ENCODE measurements at regions not wholly inside any gene's neighbourhood (a gene's known extent, or its start where the extent isn't known, plus 50 kb on each side); places are given as distances from the start of the nearest gene placed in this dataset.

GRCh38 chr6:126419901-126420300, 80.0 kb downstream of the CENPW start:
- no peak overlapping the region for H3K27ac ChIP-seq
- H3K4me3 ChIP-seq: no peak overlapping the region

- H3K27ac ChIP-seq: no peak overlapping the region
- no peak overlapping the region for H3K4me3 ChIP-seq
Observed at GRCh38 chr6:126422912-126423311, 83.0 kb downstream of the CENPW start.

- no peak overlapping the region for H3K27ac ChIP-seq
Observed at GRCh38 chr6:126427713-126428112, 87.8 kb downstream of the CENPW start.

GRCh38 chr6:126429866-126430265, 90.0 kb downstream of the CENPW start:
- no peak overlapping the region for H3K27ac ChIP-seq
- no peak overlapping the region for H3K4me3 ChIP-seq

More at GRCh38 chr6:126427713-126428112, 87.8 kb downstream of the CENPW start:
- H3K4me3 ChIP-seq: no peak overlapping the region

GRCh38 chr6:126432564-126432963, 92.6 kb downstream of the CENPW start:
- Histone ChIP-seq H3K4me3 (no peak overlapping the region), H3K27ac (no peak overlapping the region)

- Histone ChIP-seq H3K4me3 (no peak overlapping the region), H3K27ac (no peak overlapping the region)
Observed at GRCh38 chr6:126433927-126434326, 94.0 kb downstream of the CENPW start.

GRCh38 chr6:126437205-126437604, 97.3 kb downstream of the CENPW start:
- Histone ChIP-seq H3K27ac (no peak overlapping the region), H3K4me3 (no peak overlapping the region)

- Histone ChIP-seq H3K4me3 (no peak overlapping the region), H3K27ac (no peak overlapping the region)
Observed at GRCh38 chr6:126439040-126439439, 99.1 kb downstream of the CENPW start.

GRCh38 chr6:126440923-126441322, 101.0 kb downstream of the CENPW start:
- H3K27ac ChIP-seq: no peak overlapping the region
- H3K4me3 ChIP-seq: no peak overlapping the region

GRCh38 chr6:126444659-126445273, 104.9 kb downstream of the CENPW start:
- no peak overlapping the region for H3K27ac ChIP-seq

GRCh38 chr6:126446248-126446647, 106.3 kb downstream of the CENPW start:
- Histone ChIP-seq H3K4me3 (no peak overlapping the region), H3K27ac (no peak overlapping the region)

More at GRCh38 chr6:126444659-126445273, 104.9 kb downstream of the CENPW start:
- H3K4me3 ChIP-seq: no peak overlapping the region

- H3K4me3 ChIP-seq: no peak overlapping the region
- no peak overlapping the region for H3K27ac ChIP-seq
Observed at GRCh38 chr6:126447367-126447766, 107.5 kb downstream of the CENPW start.

GRCh38 chr6:126461045-126461444, 121.1 kb downstream of the CENPW start:
- no peak overlapping the region for H3K27ac ChIP-seq
- H3K4me3 ChIP-seq: no peak overlapping the region

GRCh38 chr6:126464245-126464644, 124.3 kb downstream of the CENPW start:
- no peak overlapping the region for H3K27ac ChIP-seq
- H3K4me3 ChIP-seq: no peak overlapping the region

GRCh38 chr6:126475449-126475848, 135.5 kb downstream of the CENPW start:
- H3K27ac ChIP-seq: no peak overlapping the region
- H3K4me3 ChIP-seq: no peak overlapping the region

- no peak overlapping the region for H3K27ac ChIP-seq
- H3K4me3 ChIP-seq: no peak overlapping the region
Observed at GRCh38 chr6:126477678-126478077, 137.8 kb downstream of the CENPW start.

- Histone ChIP-seq H3K27ac (no peak overlapping the region), H3K4me3 (no peak overlapping the region)
Observed at GRCh38 chr6:126480268-126480667, 140.4 kb downstream of the CENPW start.

GRCh38 chr6:126481319-126481718, 141.4 kb downstream of the CENPW start:
- Histone ChIP-seq H3K4me3 (no peak overlapping the region), H3K27ac (no peak overlapping the region)

GRCh38 chr6:126504792-126505191, 164.9 kb downstream of the CENPW start:
- Histone ChIP-seq H3K27ac (no peak overlapping the region), H3K4me3 (no peak overlapping the region)

GRCh38 chr6:126513198-126513597, 173.3 kb downstream of the CENPW start:
- H3K4me3 ChIP-seq: no peak overlapping the region
- H3K27ac ChIP-seq: no peak overlapping the region

- no peak overlapping the region for H3K4me3 ChIP-seq
- H3K27ac ChIP-seq: no peak overlapping the region
Observed at GRCh38 chr6:126516411-126516810, 176.5 kb downstream of the CENPW start.

GRCh38 chr6:126524811-126525326, 185.0 kb downstream of the CENPW start:
- Histone ChIP-seq H3K27ac (no peak overlapping the region), H3K4me3 (no peak overlapping the region)

All from skin epidermis (tissue), 12 donors.